ENCODE measurements at regions not wholly inside any gene's neighbourhood (a gene's known extent, or its start where the extent isn't known, plus 50 kb on each side); places are given as distances from the start of the nearest gene placed in this dataset.

GRCh38 chr12:61780435-61780834 lies 479.8 kb upstream of the USP15 start:
- TF ChIP-seq, protein P1, sequence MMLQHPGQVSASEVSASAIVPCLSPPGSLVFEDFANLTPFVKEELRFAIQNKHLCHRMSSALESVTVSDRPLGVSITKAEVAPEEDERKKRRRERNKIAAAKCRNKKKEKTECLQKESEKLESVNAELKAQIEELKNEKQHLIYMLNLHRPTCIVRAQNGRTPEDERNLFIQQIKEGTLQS (IDR thresholded peaks at IDR 0.05): no peak
- TF ChIP-seq REST (IDR thresholded peaks at IDR 0.05; ENCODE audit: low read depth): no peak
- TF ChIP-seq POLR2AphosphoS5 (IDR thresholded peaks at IDR 0.05; ENCODE audit: low read depth, low read length): no peak
- TF ChIP-seq POLR2A (IDR thresholded peaks at IDR 0.05; ENCODE audit: borderline replicate concordance, extremely low read depth, insufficient read depth, insufficient read length): no peak
- TF ChIP-seq, protein P2, sequence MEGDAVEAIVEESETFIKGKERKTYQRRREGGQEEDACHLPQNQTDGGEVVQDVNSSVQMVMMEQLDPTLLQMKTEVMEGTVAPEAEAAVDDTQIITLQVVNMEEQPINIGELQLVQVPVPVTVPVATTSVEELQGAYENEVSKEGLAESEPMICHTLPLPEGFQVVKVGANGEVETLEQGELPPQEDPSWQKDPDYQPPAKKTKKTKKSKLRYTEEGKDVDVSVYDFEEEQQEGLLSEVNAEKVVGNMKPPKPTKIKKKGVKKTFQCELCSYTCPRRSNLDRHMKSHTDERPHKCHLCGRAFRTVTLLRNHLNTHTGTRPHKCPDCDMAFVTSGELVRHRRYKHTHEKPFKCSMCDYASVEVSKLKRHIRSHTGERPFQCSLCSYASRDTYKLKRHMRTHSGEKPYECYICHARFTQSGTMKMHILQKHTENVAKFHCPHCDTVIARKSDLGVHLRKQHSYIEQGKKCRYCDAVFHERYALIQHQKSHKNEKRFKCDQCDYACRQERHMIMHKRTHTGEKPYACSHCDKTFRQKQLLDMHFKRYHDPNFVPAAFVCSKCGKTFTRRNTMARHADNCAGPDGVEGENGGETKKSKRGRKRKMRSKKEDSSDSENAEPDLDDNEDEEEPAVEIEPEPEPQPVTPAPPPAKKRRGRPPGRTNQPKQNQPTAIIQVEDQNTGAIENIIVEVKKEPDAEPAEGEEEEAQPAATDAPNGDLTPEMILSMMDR (IDR thresholded peaks at IDR 0.05 in 2 of 3, conservative IDR thresholded peaks at IDR 0.05 in 1 of 3; ENCODE audit: borderline replicate concordance in 1 of 3, insufficient read depth in 1 of 3, low read depth in 2 of 3, low read length in 2 of 3): no peak
- TF ChIP-seq YY1 (IDR thresholded peaks at IDR 0.05; ENCODE audit: extremely low read depth, insufficient replicate concordance, low read depth, low read length): no peak
- no peak for TF ChIP-seq EZH2phosphoT487 (IDR thresholded peaks at IDR 0.05; ENCODE audit: borderline replicate concordance)
- no peak for TF ChIP-seq ZNF274 (IDR thresholded peaks at IDR 0.05; ENCODE audit: low read depth, low read length)
- no peak for TF ChIP-seq RAD21 (IDR thresholded peaks at IDR 0.05; ENCODE audit: low read depth)
